ENCODE measurements at regions not wholly inside any gene's neighbourhood (a gene's known extent, or its start where the extent isn't known, plus 50 kb on each side); places are given as distances from the start of the nearest gene placed in this dataset.

- TF ChIP-seq EZH2 (IDR thresholded peaks at IDR 0.05; ENCODE audit: low read length, missing control alignments) (no peak), CTCF (conservative IDR thresholded peaks at IDR 0.05 in 1 of 2, IDR thresholded peaks at IDR 0.05 in 1 of 2; ENCODE audit: low read depth in 1 of 2, low read length in 2 of 2) (no peak)
These were observed 121.9 kb downstream of the DLEU7 start for GRCh38 chr13:50721672-50721992.

Measured in fibroblast of lung (primary cell).